Limb (tissue), 2 donors: ENCODE measurements at regions not wholly inside any gene's neighbourhood (a gene's known extent, or its start where the extent isn't known, plus 50 kb on each side); places are given as distances from the start of the nearest gene placed in this dataset.
A peak's percentile ranks its signal among the peaks of the same experiment; 100 is the strongest.
"Not testable (repeated sequence)": the region's sequence is repeated elsewhere in the genome, so short reads cannot be mapped to it uniquely, and the experiment has no call there.

Experiments used
- DNase-seq, 2 donors: peaks; one replicate each; pipeline ENCODE4 v3.0.0-alpha.2; 2016; ENCODE audit errors: extremely low spot score in 2 of 2

DNA sequence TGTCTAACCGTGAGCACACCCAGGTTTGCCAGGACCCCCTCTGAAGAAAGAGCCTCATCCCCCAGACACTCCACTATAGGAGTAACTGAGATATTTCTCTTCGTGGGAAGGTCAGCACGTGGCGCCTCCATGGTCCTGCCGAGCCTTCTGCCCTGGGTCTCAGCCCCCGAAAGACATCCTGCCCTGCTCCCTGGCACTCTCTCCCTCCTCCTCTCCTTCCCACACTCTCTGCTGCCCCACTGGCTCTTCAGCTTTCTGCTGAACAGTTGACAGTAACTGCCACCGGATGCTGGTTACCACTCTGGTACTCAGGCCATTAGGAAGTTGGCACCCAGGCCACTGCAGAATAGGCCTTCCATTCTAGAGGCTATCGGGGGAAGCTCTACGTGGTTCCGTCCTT, 185.2 kb downstream of the UACA start:
- DNase-seq = peak in 1 of 2 donors; percentile 20

DNA sequence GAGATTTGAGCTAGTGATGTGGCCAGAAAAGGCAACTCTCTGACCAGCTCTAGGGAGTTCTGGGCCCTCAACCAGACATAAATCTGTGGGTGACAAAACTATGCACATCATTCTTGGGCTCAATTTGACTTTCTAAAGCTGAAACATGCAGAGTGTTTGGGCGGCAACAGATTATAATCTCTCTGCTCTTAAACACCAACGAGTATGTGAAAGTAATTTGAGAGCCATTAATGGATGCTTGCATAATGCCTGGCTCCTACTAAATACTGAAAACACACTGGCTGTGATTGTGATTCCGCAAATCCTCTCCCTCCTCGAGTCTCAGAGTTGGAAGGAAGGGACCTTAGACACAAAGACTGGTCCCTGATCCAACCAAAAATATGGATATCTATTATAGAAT, 186.7 kb downstream of the UACA start:
- DNase-seq = no peak

DNA sequence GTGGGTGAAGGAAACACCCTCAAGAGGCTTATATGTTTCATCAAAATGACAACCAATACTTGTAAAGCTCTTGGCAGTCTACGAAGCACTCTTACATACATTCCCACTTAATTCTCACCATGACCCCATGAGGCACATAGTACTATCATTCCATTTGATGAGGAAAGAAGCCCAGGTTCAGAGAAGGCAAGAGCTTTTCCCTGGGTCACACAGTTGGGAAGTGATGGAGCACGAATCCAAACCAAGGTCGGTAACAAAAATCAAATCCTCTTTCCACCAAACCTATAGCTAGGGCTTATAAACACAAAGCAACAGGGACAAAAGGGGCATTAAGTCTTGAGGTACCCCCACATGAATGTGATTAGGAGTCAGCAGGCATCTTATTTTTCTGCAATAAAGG, 187.1 kb downstream of the UACA start:
- DNase-seq = no peak

DNA sequence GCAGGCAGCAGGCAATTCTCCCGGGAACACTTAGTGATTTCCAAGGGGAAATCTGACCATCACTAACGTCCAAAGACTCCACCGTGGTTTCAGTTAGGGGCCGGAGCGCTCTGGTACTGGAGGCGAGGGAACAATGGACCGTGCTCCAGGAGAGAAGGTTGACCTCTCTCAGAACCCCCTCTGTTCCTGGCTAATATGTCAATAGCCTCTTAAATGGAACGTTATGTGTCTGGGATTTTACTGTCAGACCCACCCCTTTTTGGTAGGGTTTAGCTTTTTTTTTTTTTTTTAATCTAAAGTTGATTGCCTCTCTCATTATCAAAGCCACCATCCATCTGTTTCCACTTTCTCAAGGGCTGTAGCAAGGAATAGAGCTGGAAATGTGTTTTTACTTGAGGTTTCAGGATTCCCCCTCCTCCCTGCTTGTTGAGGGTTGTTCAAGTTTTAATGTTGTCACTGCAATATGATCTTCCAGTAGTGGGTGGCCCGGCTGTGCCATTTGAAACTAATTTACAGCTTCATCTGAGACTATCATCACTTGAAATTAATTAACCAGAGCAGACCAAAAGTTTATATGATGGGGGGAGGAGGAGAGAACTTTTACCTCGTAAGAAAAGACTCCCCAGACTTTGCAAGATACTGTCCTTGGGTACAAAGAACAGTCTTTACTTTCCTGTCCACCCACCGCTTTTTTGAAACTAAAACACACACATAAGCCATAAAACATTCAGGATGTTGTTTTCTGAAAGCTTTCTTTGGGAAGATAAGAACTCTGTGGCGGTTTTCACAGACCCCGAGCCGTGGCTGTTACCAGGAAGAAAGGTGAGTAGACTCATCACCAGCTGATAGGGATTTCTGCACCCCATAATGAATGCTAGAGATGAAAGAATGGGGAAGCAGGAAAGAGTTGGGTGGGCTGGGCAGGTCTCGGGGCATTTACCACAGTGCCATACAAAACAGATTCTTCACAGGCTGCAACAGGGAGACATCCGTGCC, 187.8 kb downstream of the UACA start:
- peak in 1 of 2 donors; percentile 77 for DNase-seq

DNA sequence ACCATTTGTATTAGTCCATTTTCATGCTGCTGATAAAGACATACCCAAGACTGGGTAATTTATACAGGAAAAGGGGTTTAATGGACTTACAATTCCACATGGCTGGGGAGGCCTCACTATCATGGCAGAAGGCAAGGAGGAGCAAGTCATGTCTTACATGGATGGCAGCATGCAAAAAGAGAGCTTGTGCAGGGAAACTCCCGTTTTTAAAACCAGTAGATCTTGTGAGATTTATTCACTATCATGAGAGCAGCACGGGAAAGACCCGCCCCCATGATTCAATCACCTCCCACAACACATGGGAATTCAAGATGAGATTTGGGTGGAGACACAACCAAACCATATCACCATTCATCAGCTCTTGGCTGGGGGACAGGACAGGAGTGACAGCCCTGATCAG, 189.0 kb downstream of the UACA start:
- not testable (repeated sequence) for DNase-seq

DNA sequence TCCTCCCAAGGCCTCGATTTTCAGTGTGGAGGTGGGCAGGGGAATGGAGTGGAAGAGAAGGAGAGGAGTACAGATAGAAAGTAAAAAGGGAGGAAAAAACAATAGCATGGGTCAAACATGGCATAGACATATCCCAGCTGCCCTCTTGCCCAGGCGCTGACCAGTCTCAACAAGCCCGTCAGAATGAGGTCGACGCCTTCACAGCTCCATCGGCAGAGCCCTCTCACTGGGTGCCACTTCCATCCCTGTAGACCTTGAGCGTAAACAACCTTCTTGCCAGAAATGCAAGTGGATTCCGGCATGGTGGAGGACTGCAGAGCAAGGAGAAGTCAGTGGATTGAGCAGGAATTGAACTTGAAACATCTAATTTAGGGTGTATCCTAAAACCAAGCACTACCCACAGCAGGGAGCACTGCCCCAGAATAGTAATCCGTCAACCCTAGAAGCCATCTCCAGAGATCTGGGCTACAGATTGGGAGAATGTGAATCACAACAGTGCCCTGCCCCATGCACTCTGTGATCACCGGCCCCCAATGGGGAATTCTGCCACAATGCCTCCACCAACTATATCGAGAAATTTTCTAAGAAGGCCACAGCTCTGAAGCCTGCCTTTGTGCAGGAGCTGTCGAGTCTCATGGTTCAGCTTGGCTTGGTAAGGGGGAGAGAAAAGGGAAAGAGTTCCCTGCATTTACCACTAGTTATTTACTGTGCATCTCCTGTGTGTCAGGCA, 190.1 kb downstream of the UACA start:
- DNase-seq = no peak

DNA sequence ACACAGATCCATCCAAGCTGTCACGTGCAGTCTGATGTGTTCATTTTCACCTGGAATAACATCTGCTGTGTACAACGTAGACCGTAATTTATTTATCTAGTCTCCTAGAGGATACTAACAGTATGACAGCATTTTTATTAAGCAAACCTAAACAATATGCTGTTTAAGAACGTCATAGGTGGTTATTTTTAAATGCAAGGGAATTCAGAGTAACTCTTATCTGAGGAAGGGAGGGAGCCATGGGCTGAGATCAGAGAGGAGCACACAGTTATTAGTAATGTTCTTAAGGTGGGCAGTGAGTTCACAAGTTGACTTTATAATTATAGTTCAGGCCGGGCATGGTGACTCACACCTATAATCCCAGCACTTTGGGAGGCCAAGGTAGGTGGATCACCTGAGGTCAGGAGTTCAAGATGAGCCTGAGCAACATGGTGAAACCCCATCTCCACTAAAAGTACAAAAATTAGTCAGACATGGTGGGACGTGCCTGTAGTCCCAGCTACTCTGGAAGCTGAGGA, 193.6 kb downstream of the UACA start:
- no peak for DNase-seq

DNA sequence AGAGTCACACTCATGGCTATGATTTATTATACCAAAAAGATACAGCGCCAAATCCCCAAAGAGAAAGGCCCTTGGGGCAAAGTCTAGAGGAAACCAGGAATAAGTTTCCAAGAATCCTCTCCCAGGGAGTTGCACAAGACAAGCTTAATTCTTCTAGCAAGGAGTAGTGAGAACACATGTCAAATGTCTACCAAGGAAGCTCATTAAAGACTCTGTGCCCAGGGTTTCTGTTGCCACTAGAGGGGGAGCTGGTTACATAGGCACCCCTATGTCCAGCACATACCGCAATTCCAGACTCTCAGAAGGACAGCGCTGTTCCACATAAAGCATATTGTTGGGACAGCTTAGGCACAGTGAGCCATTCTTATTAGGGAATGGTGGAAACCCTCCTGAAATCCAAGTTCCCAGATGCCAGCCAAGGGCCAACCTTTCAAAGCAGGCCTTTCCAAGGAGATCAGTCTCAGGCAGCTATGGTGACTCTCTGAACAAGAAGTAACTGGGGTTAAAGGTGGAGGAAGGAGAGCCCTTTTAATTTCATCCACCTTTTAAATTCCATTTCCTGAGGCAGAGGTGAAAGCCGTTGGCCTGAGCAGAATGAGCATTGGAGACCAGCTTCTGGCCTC, 194.2 kb downstream of the UACA start:
- DNase-seq = no peak

DNA sequence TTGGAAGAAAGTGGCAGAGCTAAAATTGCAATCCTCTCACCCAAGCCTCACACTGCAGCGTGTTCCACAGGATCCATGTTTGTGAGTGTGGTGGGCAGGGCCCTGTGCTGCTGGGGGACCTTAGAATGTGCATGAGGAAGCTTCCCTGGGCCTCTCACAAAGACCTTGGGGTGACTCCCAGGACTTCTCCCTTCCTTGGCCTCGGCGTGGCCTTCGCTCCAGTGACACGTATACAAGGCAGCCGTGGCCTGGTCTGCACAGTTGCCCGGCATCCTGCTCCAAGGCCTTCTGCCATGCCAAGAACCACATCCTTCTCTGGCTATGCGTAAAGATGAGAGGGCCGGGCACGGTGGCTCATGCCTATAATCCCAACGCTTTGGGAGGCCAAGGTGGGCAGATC, 196.4 kb downstream of the UACA start:
- DNase-seq = no peak

DNA sequence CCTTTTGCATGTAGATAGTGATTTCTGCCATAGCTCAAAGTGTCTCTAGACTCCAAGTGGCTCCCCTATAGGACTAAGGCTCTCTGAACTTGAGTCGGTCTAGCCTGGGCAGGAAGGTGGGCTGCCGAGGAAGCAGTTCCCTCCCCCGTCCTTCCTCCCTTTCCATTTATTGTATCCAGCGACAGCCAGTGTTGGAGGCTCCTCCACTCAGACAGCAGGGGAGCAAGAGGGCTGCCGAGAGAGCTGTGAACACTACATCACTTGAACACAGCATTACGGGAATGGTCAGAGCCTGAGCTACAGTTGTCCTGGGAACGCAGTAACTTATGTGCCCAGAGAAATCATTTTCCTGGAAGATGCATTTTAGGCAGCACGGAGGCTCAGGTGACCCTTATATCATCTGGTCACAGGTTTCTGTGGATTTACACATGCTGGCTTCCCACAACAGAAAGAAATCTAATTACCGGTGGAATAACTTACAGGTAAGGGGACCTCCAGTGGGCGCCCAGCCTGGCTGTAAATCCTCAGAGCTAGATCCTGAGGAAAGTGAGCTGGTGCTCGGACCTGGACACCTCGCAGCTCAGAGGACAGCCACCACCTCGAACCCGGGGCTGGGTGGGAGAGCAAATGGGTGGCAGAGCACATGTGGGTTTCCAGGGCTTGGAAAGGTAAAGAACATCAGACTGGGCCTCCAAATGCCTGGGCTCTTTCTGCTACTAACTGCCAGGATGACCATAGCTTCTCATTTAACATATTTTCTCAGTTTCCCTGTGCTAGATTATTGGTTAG, 197.1 kb downstream of the UACA start:
- peak in 1 of 2 donors; percentile 52 for DNase-seq

DNA sequence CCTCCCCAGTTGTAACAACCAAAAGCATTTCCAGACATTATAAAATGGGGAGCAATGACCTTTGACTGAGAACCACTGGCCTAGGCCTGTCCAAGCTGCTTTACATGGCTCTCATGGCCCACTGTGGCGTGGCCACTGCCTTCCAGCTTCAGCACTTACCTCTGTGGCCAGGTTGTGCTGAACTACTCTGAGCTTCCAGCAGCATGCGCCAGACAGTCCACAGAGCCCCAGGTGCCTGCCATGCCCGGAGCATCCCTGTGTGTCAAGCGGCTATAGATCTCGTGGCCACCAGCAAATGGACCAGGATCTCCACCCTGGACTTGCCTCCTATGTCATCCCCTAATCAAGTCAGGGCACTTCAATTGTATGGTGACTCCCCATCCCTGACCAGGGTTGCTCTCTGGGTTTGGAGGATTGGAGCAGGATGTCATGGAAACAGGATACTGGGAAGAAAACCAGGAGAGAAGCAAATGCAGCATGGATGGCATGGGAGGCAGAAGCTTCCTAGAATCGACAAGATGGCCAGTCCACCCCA, 199.7 kb downstream of the UACA start:
- no peak for DNase-seq

DNA sequence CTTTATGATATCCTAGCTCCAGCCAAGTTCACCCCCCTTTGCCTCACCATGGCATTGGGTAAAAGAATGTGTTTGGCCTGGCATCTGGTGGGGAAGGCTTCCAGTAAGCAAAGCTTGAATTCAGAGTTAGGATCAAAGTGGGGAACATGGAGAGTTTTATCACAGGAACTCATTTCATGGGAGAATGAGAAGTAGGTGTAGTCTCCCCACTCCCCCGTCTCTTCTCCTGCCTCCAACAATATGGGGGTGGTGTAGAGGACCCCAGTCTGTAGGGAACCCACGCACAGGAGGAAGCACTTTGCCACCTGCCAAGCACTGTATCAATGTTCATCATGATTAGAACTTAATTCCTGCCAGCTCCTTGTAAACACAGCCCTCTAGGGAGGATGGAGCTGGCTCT, 200.5 kb downstream of the UACA start:
- DNase-seq = no peak

DNA sequence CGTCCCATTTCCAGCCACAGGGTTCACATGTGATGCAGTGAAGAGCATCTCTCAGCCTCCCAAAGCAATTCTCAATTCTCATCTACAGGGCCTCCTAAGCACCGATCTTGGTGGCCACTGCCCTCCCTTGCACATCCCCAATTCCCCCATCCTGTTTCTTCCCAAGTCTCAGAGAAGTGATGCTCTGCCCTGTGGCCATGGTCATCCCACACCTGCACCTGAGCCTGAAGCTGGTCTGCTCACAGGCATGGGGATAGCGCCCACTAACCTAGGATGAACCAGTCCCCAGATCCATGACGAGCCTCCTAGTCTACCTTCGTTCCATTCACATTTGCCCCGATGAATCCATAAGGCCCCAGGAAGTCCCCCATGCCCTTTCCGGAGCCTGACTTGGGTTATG, 201.5 kb downstream of the UACA start:
- DNase-seq = no peak

DNA sequence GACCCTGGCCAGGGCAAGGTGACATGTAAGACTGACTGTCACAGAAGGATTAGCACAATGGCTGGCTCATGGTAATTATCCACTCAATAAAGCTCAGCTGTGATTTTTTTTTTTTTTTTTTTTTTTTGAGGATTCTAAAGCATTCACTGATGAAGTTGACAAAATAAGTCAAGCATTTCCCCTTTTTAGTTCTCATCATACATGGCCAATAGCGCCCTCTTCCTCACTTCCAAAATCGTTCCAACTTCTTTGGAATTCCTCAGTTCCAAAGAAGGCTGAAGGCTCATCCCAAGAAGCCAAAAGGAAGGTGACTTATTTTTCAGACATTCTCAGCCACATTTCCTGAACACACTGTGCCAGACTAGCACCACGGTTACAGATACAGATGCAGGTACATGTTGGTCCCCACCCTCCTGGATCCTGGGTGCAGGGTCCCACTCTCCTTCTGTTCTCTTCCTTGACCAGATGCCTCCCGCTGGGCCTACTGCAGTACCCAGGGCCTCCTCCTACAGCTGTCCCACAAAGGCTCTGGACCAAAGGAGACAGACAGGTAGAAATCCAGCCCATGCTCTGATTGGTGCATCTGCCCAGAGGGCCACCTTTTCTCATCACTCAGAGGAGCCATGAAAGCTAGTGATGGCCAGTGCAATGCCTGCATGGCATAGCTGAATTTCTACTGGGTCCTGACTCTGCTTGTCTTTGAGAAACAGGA, 202.6 kb downstream of the UACA start:
- DNase-seq = no peak

DNA sequence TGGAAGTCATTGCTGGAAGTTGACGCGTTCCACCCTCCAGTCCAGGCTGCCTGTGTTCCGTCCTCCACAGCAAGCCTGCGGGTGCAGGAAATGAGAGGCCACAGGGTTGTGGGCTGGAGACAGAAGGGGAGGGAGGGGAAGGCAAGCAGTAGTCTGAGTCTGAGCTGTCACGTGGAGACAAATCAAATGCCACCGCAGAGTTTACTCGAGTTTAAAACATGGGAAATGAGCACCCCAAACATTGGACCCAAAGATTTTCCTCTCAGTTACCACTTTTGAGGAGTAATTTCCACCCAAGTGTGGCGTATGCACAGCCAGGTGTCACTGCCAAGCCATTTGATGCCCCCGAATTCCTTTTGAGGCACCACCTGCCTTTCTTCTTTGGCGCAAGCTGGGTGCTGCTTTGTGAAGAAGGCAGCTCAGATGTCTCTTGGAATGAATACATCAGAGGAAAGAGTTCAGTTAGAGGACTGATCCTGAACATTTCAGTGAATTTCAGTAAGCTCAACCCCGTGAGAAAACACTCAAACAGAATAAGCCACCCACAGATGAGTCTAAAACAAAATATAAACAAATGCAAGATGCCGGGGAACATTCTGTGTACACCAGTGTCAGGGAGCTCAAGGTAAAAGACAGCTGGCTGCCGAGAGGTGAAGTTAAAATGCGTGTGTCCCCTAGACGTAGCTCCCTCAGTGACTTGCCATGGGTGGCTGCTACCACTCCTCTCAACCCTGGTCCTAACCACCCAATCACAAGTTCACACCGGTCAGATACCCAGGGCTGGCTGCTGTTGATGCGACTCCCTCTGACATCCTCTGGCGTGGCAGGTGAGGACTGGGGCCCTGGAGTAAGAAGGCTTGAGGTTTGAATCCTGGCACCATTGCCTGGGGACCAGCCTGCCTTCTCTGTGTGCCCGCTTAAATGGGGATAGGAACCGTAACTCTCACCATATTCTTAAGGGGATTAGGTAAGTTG, 203.8 kb downstream of the UACA start:
- DNase-seq = peak; percentile 45 to 55

DNA sequence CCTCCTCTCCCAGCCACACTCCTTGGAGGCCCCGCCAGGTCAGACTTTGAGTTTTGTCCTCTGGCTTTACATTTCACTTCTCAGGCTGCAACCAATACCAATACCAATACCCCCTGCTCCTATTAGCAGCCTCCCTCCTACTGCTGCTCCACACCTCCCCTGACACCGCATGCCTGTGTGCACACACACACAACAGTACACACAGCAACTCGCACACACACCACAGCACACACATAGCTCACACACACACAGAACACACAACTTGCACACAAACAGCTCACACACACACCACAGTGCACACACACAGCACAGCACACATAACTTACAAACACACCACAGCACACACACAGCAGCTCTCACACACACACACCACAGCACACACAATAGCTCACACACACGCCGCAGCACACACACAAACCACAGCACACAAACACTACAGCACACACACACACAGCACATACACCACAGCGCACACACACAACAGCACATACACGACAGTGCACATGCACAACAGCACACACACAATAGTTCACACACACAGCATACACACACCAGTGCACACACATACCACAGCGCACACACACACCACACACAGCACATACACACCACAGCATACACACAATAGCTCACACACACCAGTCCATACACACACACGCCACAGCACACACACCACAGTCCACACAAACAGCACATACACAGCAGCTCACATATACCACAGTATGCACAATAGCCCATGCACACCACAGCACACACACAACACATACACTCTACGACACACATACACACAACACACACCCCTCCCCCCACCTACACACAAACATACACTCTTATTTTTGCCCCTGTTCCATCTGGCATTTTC, 204.7 kb downstream of the UACA start:
- DNase-seq = no peak

DNA sequence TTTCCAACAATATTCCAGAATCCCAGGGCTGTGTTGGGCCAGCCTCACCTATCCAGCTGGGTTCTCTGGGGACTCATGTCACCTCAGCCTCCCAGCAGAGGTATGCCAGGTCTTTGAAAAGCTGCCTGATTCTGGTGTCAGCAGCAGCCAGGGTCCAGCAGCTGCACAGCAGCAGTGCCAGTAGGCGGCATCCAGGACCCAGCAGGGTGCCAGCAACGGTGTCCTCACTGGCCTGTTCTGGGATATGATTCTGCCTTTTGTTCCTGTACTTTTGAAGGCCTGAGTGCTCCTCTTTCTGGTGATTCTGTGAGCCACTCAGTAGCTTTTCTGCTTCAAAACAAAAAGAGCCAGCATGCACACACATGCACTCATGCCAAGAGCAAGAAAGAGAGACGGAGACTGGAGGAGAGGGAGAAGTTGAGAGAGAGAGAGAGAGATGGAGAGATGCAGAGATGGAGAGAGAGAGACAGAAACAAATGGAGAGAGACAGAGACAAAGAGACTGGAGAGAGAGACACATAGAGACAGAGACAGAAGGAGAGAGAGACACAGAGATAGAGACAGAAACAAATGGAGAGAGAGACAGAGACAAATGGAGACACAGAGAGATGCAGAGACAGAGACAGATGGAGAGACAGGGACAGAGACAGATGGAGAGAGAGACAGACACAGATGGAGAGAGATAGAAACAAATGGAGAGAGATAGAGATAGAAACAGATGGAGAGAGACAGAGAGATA, 205.7 kb downstream of the UACA start:
- DNase-seq = no peak
